NCI-H524 (cell line): ENCODE measurements at regions not wholly inside any gene's neighbourhood (a gene's known extent, or its start where the extent isn't known, plus 50 kb on each side); places are given as distances from the start of the nearest gene placed in this dataset.
"Not testable (repeated sequence)": the region's sequence is repeated elsewhere in the genome, so short reads cannot be mapped to it uniquely, and the experiment has no call there.

ENCODE experiments used
- DNase-seq, 2 experiments: peaks; one replicate each; lab custom pipeline; 2025; lab: John Stamatoyannopoulos, UW

DNA sequence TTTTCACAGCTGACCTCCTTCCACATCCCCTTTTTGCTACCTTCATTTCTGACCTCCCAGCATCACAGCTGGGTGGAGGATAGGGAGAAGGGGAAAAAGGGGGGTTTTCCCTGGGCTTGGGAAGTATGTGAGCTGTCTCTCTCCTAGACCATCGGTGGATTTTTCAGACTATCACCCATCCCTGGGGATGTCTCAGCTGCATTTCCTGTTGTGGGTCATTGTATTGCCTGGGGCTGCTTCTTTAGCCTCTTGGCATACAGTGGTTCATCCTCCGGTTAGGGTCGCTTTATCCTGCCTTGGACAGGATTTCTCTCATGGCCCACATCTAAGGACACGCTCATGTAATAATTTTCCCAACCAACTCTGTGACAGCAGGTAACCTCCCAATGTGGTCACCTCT is 142.5 kb upstream of the ARG1 start:
- DNase-seq: no peak

DNA sequence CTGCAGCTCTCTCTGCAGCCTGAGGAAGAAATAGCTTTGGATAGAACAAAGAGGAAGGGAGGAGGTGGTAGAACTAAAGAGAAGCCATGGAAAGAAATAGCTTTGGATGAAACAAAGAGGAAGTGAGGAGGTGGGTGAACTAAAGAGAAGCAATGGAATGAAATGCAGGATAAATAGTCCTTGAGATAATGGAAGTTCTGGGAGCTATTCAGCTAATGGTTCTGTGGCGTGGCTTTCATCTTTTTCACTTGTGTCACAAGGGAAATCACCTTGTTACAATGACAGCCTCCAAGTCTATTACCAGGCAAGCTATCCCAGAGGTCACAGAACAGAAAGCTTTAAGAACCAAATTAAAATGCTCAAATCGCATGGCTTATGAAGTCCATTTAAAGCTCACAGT is 141.3 kb upstream of the ARG1 start:
- DNase-seq: no peak

DNA sequence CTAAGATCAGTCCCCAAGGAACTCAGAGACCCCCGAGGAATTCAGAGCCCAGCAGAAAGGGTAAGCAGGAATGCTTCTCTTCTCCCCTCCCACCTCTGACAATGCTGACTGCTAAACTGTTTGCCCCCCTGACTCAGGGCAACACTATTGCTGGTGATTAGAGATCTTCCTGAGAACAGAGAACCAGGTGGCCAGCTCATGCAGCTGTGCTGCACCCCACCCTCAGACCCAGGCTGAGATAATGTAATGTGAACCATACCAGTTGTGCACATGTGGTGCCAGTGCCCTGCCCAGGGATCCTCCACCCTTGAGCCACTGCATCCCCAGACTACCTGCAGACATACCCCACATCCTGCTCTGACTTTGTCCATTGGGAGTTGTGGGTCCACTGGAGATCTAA is 139.1 kb upstream of the ARG1 start:
- DNase-seq: no peak

DNA sequence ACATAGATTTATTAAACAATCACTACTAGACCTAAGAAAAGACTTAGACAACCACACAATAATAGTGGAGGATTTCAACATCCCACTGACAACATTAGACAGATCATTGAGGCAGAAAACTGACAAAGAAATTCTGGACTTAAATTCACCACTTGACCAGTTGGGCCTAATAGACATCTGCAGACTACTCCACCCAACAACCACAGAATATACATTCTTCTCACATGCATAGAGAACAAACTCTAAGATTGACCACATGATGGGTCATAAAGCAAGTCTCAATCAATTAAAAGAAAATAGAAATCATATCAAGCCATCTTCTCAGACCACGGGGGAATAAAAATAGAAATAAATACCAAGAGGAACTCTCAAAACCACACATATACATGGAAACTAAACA is 136.7 kb upstream of the ARG1 start:
- DNase-seq: no peak

DNA sequence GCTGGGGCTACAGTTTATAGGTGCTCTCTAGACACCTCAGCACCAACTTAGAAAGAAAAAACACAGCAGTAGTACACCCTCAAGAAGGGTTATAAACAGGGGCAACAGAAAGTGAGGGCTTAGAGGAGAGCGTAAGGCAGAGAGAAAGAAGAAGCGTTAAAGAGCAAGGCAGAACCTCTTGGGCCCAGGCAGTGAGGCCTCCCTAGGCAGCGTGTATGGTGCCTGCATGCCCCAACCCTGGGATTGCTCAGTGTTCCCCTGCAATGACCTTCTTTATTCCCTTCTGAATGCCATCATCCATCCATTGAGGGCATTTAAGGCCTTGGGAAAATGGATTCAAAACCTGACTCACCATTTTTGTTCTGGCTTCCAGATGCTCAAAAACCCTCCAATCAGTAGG is 130.0 kb upstream of the ARG1 start:
- DNase-seq: no peak

DNA sequence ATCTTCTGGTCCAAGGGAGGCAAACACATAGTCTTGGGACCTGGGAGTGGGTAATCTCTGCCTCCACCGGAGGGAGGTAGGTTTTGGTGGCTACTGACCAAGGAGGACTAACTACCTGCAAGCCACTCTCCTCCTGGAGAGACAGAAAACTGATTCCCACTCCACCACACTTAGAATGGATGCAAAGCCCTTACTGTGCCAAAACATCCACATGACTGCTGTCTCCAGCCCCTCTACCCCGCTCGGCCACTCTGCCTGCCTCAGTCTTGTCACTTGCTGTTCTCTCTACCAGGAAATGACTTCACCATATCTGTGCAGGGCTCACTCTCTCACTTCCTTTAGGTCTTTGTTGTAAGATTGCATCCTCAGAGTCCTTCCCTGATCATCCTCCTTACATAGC is 129.5 kb upstream of the ARG1 start:
- no peak for DNase-seq

DNA sequence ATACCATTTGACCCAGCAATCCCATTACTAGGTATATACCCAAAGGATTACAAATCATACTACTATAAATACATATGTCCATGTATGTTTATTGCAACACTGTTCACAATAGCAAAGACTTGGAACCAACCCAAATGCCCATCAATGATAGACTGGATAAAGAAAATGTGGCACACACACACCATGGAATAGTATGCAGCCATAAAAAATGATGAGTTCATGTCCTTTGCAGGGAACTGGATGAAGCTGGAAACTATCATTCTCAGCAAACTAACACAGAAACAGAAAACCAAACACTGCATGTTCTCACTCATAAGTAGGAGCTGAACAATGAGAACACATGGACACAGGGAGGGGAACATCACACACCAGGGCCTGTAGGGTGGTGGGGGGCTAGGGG is 127.7 kb upstream of the ARG1 start:
- not testable (repeated sequence) for DNase-seq

DNA sequence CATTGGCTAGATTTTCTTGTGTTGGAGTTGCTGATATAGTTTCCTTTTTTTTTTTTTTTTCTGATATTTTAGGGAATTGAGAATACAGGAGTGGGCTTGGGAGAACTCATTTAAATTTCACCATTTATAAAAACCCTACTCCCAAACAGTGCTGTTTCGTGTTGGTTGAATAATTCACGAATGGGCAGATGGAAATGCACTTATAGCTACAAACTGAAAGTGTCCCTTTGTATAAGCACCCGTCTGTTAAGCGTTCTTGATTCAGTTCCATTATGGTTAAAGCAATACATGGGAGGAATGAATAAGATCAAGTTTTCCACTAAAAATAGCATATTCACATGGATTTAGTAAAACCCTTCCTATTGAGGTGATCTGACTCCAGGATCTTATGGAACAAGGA is 122.2 kb upstream of the ARG1 start:
- DNase-seq: peak; percentile 3 to 35

DNA sequence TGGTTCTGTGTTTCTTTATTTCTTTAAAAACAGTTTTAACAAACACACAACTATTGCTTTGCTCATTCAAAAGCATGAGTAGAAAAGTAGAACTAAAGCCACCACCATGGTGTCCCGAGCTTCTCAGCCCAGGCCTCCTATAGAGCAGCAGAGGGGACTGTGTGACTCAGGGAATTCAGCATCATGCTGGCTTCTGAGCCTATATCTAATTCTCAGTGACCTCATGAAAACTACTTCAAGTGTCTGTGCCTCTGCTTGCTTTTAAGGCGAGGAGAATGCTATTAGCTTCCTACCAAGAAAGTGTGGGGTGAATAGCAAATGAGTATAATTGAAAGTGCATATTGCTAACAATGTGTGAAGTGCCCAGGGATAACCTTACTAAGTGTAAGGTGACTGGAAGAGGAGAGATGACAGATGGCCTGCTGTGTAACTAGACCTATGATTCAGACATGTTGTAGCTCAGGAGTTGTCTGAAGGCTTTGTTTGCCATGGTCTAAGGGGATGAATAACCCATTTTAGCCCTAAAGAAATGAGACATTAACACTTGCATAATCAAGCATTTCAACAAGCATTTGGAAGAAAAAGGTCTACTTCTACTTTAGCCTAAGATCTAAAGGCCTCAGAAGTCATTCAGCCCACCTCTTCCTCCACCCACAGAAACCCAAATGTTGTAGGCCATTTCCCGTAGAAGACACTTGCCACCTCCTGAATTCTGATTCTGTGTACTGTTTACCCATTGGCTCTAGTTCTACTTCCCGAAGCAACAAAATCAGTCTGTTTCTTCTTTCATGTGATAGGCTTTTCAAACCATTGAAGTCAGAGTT is 121.5 kb upstream of the ARG1 start:
- peak; percentile 84 to 98 for DNase-seq

DNA sequence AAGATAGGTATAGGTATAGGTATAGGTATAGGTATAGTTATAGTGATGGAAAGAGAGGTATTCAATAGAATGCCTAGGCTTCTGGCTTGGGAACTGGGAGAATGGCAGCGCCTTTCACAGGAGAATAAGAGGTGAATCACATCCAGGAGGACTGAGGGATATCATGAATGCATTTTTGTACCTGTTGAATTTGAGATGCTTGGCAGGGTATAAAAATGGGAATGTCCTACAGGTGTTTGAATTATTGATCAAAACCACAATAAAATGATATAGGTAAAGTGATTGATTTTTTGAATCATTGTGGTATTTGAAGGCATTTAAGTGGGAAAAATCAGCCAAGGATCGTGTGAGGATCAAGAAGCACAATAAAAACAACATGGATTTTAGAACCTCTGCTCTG is 119.2 kb upstream of the ARG1 start:
- DNase-seq: no peak

DNA sequence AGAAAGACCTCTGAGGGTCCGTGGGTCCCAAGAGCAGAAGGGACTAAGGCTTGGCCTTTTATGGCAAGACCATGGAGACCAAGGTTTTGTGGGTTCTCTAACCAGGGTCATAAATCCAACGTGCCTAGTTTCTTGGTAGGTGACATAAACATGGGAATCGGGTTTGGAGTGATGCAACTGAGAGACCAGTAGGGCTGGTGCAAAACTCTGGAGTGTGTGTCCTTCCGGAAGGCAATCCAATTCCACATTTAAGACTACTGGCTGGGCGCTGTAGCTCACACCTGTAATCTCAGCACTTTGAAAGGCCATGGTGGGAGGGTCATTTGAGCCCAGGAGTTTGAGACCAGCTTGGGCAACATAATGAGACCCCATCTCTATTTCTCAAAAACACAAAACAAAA is 116.5 kb upstream of the ARG1 start:
- no peak for DNase-seq

DNA sequence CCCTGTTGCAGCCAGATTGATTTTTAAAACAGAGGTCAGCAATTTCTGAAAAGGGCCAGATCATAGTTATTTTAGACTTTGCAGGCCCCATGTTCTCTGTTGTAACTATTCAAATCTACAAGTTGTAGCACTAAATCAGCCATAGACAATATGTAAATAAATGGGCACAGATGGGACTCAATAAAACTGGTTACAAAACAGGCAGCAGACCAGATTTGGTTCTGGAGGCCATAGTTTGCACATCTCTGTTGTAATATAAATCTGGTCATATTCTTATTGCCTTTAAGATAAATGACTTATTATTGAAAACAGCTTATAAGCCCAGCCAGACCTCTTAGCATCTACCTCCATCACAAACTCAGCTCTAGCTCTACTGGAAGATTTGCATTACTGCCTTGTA is 114.0 kb upstream of the ARG1 start:
- DNase-seq: no peak

DNA sequence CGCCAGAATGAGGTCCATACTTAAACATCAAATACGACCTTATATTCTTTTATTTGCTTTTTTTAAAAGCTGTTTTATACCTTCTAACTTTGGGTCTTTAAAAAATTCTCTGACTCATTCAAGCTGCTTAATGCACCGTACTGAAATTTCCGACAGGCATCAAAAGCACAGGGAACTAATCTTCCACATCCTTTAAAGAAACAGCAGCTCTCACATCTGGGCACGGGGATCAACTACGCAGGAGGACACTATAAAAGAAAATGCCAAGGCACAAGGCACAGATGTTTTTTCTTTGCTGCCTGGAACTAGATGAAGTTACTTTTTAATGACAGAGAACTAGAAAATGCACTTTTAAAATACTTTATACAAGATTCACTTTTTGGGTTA is 112.4 kb upstream of the ARG1 start:
- DNase-seq: no peak

DNA sequence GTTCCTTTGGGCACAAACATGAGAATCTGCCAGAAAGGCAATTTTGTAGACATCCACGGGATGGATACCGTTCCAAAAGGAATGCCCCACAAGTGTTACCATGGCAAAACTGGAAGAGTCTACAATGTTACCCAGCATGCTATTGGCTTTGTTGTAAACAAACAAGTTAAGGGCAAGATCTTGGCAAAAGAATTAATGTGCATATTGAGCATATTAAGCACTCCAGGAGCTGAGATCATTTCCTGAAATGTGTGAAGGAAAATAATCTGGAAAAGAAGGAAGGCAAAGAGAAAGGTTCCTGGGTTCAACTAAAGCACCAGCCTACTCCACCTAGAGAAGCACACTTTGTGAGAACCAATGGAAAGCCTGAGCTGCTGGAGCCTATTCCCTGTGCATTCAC is 103.9 kb upstream of the ARG1 start:
- no peak for DNase-seq

DNA sequence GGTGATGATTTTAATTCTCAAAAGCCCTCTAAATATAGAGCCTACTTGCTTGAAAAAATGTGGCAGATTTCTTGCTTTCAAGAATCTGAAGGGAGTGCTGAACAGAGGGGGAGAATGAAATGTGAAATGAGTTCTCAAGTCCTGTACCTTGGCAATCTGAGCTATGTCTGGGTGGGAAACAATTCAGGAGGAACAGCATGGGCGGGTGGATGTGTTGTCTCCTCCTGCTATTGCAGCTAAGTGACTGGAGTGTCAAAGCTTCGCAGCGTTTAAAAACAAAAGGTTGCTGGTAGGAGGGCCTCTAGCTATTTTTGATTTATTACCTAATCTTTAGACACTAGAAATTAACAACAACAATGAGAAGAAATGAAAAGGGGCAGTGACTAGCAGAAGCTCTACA is 102.5 kb upstream of the ARG1 start:
- DNase-seq: no peak

DNA sequence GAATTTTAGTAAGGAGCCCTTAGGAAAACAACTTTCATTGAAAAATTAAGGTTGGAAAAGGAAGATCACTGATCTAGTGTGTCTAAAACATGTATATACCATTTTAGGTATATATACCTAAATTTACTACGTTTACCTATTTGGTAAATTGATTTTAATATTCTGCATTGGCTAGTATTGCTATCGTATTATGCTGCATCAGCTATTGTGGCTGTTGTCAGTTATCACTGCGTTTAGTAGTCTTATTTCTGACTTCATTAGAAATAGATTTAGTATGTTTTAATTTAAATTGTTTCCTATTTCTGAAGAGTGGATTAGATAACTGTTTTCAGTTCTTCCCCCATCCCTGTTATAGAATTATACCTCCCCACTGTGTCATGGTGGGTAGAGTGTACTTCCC is 101.7 kb upstream of the ARG1 start:
- no peak for DNase-seq

DNA sequence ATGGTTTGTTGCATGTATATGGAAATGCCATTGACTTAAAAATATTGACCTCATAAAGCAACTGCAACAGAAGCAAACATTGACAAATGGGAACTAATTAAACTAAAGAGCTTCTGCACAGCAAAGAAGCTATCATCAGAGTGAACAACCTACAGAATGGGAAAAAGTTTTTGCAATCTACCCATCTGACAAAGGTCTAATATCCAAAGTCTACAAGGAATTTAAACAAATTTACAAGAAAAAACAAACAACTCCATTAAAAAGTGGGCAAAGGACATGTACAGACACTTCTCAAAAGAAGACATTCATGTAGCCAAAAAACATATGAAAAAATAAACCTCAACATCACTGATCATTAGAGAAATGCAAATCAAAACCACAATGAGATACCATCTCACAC is 99.7 kb upstream of the ARG1 start:
- not testable (repeated sequence) for DNase-seq

DNA sequence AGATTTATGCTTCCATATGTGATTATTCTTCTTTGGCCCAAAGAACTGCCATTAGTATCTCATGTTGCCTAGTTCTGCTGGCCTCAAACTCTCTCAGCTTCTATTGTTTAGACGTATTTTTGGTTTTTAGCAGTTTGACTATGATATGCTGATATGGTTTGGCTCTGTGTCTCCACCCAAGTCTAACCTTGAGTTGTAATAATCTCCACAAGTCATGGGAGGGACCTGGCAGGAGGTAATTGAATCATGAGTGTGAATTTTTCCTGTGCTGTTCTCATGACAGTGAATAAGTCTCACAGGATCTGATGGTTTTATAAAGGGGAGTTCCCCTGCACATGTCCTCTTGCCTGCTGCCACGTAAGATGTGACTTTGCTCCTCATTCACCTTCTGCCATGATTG is 96.7 kb upstream of the ARG1 start:
- DNase-seq: no peak

DNA sequence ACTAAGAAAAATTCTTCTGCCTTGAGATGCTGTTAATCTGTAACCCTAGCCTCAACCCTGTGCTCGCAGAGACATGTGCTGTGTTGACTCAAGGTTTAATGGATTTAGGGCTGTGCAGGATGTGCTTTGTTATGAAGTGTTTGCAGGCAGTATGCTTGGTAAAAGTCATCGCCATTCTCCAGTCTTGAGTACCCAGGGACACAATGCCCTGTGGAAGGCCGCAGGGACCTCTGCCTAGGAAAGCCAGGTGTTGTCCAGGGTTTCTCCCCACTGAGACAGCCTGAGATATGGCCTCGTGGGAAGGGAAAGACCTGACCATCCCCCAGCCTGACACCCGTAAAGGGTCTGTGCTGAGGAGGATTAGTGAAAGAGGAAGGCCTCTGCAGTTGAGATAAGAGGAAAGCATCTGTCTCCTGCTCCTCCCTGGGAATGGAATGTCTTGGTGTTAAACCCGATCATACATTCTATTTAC is 94.2 kb upstream of the ARG1 start:
- peak; percentile 84 to 94 for DNase-seq

DNA sequence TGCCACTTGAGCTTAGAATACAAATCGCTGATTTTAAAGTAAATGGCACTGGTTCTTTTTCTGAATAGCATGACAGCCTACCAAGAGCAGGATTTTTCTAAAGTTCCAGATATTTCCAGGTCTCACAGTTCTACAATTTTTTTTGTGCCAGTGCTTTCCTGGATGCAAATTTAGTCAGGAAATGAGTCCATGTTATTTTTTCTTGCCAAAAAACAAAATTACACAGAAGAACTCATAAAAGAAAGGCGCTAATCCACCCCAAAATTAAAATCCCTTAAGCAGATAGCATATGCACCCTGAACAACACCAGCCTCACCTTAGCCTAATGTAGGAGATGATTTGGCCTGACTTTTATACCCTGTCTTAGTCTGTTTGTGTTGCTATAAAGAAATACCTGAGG is 86.4 kb upstream of the ARG1 start:
- DNase-seq: no peak

DNA sequence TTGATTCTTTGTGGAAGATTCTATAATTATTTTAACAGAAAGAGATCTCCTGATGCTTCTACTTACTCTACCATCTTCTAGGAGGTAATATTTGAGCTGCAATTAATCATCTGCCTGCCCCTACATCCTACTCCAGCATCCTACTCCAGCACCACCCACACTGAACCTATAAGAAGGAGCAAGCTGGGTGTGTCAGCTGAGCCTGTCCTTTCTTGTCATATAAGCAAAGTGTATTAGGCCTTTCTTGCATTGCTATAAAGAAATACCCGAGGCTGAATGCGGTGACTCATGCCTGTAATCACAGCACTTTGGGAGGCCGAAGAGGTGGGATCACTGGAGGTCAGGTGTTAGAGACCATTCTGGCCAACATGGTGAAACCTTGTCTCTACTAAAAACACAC is 84.2 kb upstream of the ARG1 start:
- no peak for DNase-seq

DNA sequence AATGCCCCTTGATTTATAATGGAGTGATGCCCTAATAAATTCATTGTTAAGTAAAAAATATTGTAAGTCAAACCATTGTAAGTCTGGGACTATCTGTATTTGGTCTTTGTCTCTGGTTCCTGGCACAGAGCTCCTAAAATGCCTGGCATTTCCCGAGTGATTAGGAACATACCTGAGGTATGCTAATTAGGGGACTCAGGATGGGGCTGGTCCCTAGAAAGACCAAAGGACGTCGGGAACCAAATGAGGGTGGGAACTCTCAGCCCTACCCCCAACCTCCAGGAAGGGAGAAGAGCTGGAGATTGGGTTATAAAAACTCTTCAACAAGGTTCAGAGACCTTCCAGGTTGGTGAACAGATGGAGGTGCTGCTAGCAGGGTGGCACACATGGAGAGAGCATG is 82.6 kb upstream of the ARG1 start:
- no peak for DNase-seq

DNA sequence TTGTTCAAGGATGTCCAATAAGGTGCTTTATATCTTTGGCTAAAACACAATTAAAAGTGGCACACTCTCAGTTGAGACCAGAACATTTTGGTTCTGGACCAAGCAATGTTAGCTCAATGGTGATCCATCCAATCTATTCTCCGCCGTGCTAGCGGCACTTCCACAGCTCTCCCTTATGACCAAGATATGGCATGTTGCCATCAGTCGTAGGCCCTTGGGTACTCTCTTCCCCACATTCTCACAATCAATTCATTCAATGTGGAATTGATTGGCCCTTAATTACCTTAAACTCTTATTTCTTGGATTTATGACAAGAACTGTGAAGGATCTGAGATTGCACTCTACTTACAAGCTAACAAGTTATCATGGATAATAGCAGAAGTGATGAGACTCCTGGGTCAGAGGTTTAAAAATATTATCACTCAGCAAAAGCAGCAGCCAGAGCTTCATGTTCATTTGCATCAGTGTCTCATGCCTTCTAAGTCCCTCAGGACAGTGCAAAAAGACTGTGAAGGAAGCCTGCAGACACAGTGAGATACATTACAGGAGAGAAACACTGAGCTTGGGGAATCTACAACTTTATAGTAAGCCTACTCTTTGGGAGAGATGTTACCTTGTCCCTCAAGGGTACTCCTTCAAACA is 80.0 kb upstream of the ARG1 start:
- DNase-seq: no peak

DNA sequence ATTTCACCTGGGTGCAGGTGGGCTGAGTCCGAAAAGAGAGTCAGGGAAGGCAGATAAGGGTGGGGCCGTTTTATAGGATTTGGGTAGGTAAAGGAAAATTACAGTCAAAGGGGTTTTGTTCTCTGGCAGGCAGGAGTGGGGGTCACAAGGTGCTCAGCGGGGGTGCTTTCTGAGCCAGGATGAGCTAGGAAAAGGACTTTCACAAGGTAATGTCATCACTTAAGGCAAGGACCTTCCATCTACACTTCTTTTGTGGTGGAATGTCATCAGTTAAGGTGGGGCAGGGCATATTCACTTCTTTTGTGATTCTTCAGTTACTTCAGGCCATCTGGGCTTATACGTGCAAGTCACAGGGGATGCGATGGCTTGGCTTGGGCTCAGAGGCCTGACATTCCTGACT is 68.6 kb upstream of the ARG1 start:
- DNase-seq: not testable (repeated sequence)
